Stimulated activated CD4-positive, alpha-beta T cell treated with anti-CD3 and anti-CD28 coated beads, Interleukin-4, amount 100 ng/mL, for 4 hours (primary cell): ENCODE measurements at regions not wholly inside any gene's neighbourhood (a gene's known extent, or its start where the extent isn't known, plus 50 kb on each side); places are given as distances from the start of the nearest gene placed in this dataset.
"Not testable (repeated sequence)": the region's sequence is repeated elsewhere in the genome, so short reads cannot be mapped to it uniquely, and the experiment has no call there.

Experiments used
- DNase-seq, 2 experiments: peaks; one replicate each; pipeline ENCODE4 v3.0.0-alpha.2; 2020

- no peak for DNase-seq
Measured at GRCh38 chr6:79808921-79809320, 138.4 kb downstream of the ELOVL4 start.

- not testable (repeated sequence) for DNase-seq
Measured at GRCh38 chr6:79806661-79807060, 140.7 kb downstream of the ELOVL4 start.

GRCh38 chr6:79804732-79805131 is 142.6 kb downstream of the ELOVL4 start:
- DNase-seq = no peak

GRCh38 chr6:79803917-79804316 is 143.4 kb downstream of the ELOVL4 start:
- no peak for DNase-seq

- DNase-seq = no peak
Measured at GRCh38 chr6:79802657-79803300, 144.6 kb downstream of the ELOVL4 start.

GRCh38 chr6:79801362-79801761 is 146.0 kb downstream of the ELOVL4 start:
- DNase-seq = no peak

- DNase-seq = no peak
Measured at GRCh38 chr6:79798841-79799240, 148.5 kb downstream of the ELOVL4 start.

- no peak for DNase-seq
Measured at GRCh38 chr6:79797912-79798311, 149.4 kb downstream of the ELOVL4 start.

GRCh38 chr6:79797163-79797764 is 150.1 kb downstream of the ELOVL4 start:
- DNase-seq = no peak

- DNase-seq = no peak
Measured at GRCh38 chr6:79796197-79796596, 151.2 kb downstream of the ELOVL4 start.

GRCh38 chr6:79789896-79790295 is 157.5 kb downstream of the ELOVL4 start:
- DNase-seq = no peak

- DNase-seq = no peak
Measured at GRCh38 chr6:79788756-79789155, 157.6 kb downstream of the SH3BGRL2 start.

GRCh38 chr6:79787626-79788025 is 156.5 kb downstream of the SH3BGRL2 start:
- no peak for DNase-seq

- DNase-seq = no peak
Measured at GRCh38 chr6:79784395-79784753, 153.2 kb downstream of the SH3BGRL2 start.

- DNase-seq = no peak
Measured at GRCh38 chr6:79783670-79784394, 152.7 kb downstream of the SH3BGRL2 start.

- no peak for DNase-seq
Measured at GRCh38 chr6:79782792-79783580, 151.9 kb downstream of the SH3BGRL2 start.

GRCh38 chr6:79781916-79782315 is 150.8 kb downstream of the SH3BGRL2 start:
- DNase-seq = no peak

- no peak for DNase-seq
Measured at GRCh38 chr6:79780881-79781280, 149.8 kb downstream of the SH3BGRL2 start.

GRCh38 chr6:79778816-79779215 is 147.7 kb downstream of the SH3BGRL2 start:
- no peak for DNase-seq

- peak; percentile 86 to 91 for DNase-seq
Measured at GRCh38 chr6:79777713-79778579, 146.8 kb downstream of the SH3BGRL2 start.

- DNase-seq = no peak
Measured at GRCh38 chr6:79776076-79776475, 144.9 kb downstream of the SH3BGRL2 start.

GRCh38 chr6:79775222-79775621 is 144.1 kb downstream of the SH3BGRL2 start:
- no peak for DNase-seq
